Neural progenitor cell (in vitro differentiated cells): ENCODE measurements at regions not wholly inside any gene's neighbourhood (a gene's known extent, or its start where the extent isn't known, plus 50 kb on each side); places are given as distances from the start of the nearest gene placed in this dataset.

ENCODE experiments used
- EZH2 ChIP-seq: fragments of 200-600 bp; sonication (generic); IDR thresholded peaks from 2 replicates; pipeline ENCODE4 v1.6.1; 2017; ENCODE audit warnings: antibody characterized with exemption, mild to moderate bottlenecking, moderate library complexity
- TF ChIP-seq, protein P1 (sequence below): fragments of 200-600 bp; sonication (generic); IDR thresholded peaks from 2 replicates; pipeline ENCODE4 v1.5.1; 2017; ENCODE audit warnings: antibody characterized with exemption, mild to moderate bottlenecking

DNA sequence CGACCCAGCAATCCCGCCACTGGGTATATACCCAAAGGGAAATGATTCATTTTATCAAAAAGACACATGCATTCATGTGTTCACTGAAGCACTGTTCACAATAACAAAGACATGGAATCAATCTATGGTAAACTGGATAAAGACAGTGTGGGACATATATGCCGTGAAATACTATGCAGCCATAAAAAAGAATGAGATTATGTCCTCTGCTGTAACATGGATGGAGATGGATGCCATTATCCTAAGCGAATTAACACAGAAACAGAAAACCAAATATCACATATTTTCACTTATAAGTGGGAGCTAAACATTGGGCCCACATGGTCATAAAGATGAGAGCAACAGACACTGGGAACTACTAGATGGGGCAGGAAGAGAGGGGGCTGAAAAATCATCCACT is 345.0 kb downstream of the UQCRFS1 start:
- no peak for TF ChIP-seq EZH2
- TF ChIP-seq, protein P1, sequence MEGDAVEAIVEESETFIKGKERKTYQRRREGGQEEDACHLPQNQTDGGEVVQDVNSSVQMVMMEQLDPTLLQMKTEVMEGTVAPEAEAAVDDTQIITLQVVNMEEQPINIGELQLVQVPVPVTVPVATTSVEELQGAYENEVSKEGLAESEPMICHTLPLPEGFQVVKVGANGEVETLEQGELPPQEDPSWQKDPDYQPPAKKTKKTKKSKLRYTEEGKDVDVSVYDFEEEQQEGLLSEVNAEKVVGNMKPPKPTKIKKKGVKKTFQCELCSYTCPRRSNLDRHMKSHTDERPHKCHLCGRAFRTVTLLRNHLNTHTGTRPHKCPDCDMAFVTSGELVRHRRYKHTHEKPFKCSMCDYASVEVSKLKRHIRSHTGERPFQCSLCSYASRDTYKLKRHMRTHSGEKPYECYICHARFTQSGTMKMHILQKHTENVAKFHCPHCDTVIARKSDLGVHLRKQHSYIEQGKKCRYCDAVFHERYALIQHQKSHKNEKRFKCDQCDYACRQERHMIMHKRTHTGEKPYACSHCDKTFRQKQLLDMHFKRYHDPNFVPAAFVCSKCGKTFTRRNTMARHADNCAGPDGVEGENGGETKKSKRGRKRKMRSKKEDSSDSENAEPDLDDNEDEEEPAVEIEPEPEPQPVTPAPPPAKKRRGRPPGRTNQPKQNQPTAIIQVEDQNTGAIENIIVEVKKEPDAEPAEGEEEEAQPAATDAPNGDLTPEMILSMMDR, result no peak
